ENCODE measurements at regions not wholly inside any gene's neighbourhood (a gene's known extent, or its start where the extent isn't known, plus 50 kb on each side); places are given as distances from the start of the nearest gene placed in this dataset.

GRCh38 chr4:17323554-17324385 lies 188.1 kb downstream of the QDPR start:
- no peak overlapping the region for H3K4me3 ChIP-seq (ENCODE audit: low read depth, low read length)
- no peak for TF ChIP-seq CTCF (IDR thresholded peaks at IDR 0.05; ENCODE audit: borderline replicate concordance, insufficient read depth, low read depth, low read length)

GRCh38 chr4:17322514-17322913 lies 189.4 kb downstream of the QDPR start:
- no peak overlapping the region for H3K4me3 ChIP-seq (ENCODE audit: low read depth, low read length)
- no peak for TF ChIP-seq CTCF (IDR thresholded peaks at IDR 0.05; ENCODE audit: borderline replicate concordance, insufficient read depth, low read depth, low read length)

- no peak overlapping the region for H3K4me3 ChIP-seq (ENCODE audit: low read depth, low read length)
Measured at GRCh38 chr4:17320046-17320445, 191.8 kb downstream of the QDPR start.

GRCh38 chr4:17317526-17317925 lies 194.4 kb downstream of the QDPR start:
- no peak overlapping the region for H3K4me3 ChIP-seq (ENCODE audit: low read depth, low read length)
- no peak for TF ChIP-seq CTCF (IDR thresholded peaks at IDR 0.05; ENCODE audit: borderline replicate concordance, insufficient read depth, low read depth, low read length)

More at GRCh38 chr4:17320046-17320445, 191.8 kb downstream of the QDPR start:
- TF ChIP-seq CTCF (IDR thresholded peaks at IDR 0.05; ENCODE audit: borderline replicate concordance, insufficient read depth, low read depth, low read length) = no peak

GRCh38 chr4:17316566-17316965 lies 195.3 kb downstream of the QDPR start:
- H3K4me3 ChIP-seq (ENCODE audit: low read depth, low read length) = no peak overlapping the region
- TF ChIP-seq CTCF (IDR thresholded peaks at IDR 0.05; ENCODE audit: borderline replicate concordance, insufficient read depth, low read depth, low read length) = no peak

- TF ChIP-seq CTCF (IDR thresholded peaks at IDR 0.05; ENCODE audit: borderline replicate concordance, insufficient read depth, low read depth, low read length) = no peak
- no peak overlapping the region for H3K4me3 ChIP-seq (ENCODE audit: low read depth, low read length)
Measured at GRCh38 chr4:17315459-17315858, 196.4 kb downstream of the QDPR start.

- TF ChIP-seq CTCF (IDR thresholded peaks at IDR 0.05; ENCODE audit: borderline replicate concordance, insufficient read depth, low read depth, low read length) = no peak
- no peak overlapping the region for H3K4me3 ChIP-seq (ENCODE audit: low read depth, low read length)
Measured at GRCh38 chr4:17313194-17313593, 198.7 kb downstream of the QDPR start.
